Ovary (tissue), 7 donors: ENCODE measurements at regions not wholly inside any gene's neighbourhood (a gene's known extent, or its start where the extent isn't known, plus 50 kb on each side); places are given as distances from the start of the nearest gene placed in this dataset.
"Not testable (repeated sequence)": the region's sequence is repeated elsewhere in the genome, so short reads cannot be mapped to it uniquely, and the experiment has no call there.

Experiments used
- DNase-seq, 5 donors: peaks; one replicate each; pipeline ENCODE4 v3.0.0-alpha.2; 2019 to 2020
- H3K27ac ChIP-seq, 2 donors: fragments of 200-600 bp; one replicate each; pipeline versions ENCODE4 v1.5.1 to v1.8.0; 2019 to 2022
- H3K27me3 ChIP-seq: fragments of 200-600 bp; one replicate; pipeline ENCODE4 v1.8.0; 2022
- H3K36me3 ChIP-seq: fragments of 200-600 bp; sonication (generic); one replicate; pipeline ENCODE4 v1.5.1; 2019
- H3K4me1 ChIP-seq: one replicate; pipeline ENCODE4 v1.8.1; 2013; ENCODE audit warnings: mild to moderate bottlenecking, moderate library complexity; ENCODE audit not compliant: insufficient read depth
- H3K4me3 ChIP-seq: fragments of 200-600 bp; sonication (generic); one replicate; pipeline ENCODE4 v1.5.1; 2017
- H3K9me3 ChIP-seq, 2 donors: fragments of 200-600 bp in 1 of 2; sonication (generic) in 1 of 2; one replicate each; pipeline versions ENCODE4 v1.5.1 to v1.8.1; 2013 to 2019; ENCODE audit warnings: mild to moderate bottlenecking in 1 of 2, moderate library complexity in 1 of 2
- EP300 ChIP-seq: sonication (generic); formaldehyde crosslinking; IDR thresholded peaks from one replicate; pipeline ENCODE4 v1.6.1; 2017; ENCODE audit warnings: antibody characterized with exemption
- POLR2A ChIP-seq: fragments of 450-650 bp; IDR thresholded peaks from one replicate; pipeline ENCODE4 v1.6.1; 2017; ENCODE audit warnings: antibody characterized with exemption, mild to moderate bottlenecking, moderate library complexity
- WGBS, 3 donors: extraction: QIAGEN DNeasy Blood & Tissue Kit in 1 of 3; methylation state at CpG; one replicate each; pipeline versions ENCODE4 v1.1.5 to v1.1.7; 2013 to 2017; 5-methylcytosine and 5-hydroxymethylcytosine counted together
- intact Hi-C, 4 donors: fragments of 100-400 bp; cut with DNase I; formaldehyde crosslinking; loops; one replicate each; pipeline versions ENCODE4 v1.11.0 to v1.15.1; 2022 to 2023
- TF ChIP-seq, protein P1 (sequence below), 3 donors: fragments of 450-650 bp in 2 of 3; fragments of 200-600 bp in 1 of 3; IDR thresholded peaks; one replicate each; pipeline versions ENCODE4 v1.5.1 to v1.8.0; 2016 to 2022; ENCODE audit warnings: antibody characterized with exemption in 3 of 3, mild to moderate bottlenecking in 1 of 3
- donor health status: DM: no; HTN: no; CAD: no; lungs with moderate emphysema.
- donor health status: DM: no; HTN: no; CAD: no.
- donor health status: Bipolar disorder and iron deficiency.
- donor health status: DM: no; HTN: no; CAD: no.
- donor health status: DM: yes; HTN: yes; CAD: no.

DNA sequence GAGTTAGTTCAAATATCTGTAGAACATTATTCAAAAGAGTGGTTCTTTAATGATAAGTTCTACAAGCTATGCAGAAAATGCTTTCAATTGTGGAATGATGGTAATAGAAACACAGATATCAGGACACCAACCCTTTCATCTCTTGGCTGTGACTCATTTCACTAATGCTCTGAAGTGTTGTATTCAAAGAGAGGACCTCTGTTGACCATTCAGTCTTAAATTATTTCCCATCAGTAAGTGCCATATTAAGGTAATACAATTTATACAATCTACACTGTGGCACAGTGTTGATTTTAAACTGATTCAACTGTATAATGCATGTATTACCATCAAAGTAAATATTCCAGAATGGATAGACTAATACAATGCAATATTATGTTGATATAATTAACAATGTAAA is 289.0 kb upstream of the ADGRL3 start:
- no peak for DNase-seq
- Histone ChIP-seq H3K27me3 (no peaks in the 10 kb centered on the region), H3K27ac (no peak overlapping the region), H3K36me3 (no peaks in the 10 kb centered on the region), H3K4me1 (no peaks in the 10 kb centered on the region), H3K4me3 (no peak overlapping the region), H3K9me3 (no peaks in the 10 kb centered on the region)
- TF ChIP-seq, protein P1, sequence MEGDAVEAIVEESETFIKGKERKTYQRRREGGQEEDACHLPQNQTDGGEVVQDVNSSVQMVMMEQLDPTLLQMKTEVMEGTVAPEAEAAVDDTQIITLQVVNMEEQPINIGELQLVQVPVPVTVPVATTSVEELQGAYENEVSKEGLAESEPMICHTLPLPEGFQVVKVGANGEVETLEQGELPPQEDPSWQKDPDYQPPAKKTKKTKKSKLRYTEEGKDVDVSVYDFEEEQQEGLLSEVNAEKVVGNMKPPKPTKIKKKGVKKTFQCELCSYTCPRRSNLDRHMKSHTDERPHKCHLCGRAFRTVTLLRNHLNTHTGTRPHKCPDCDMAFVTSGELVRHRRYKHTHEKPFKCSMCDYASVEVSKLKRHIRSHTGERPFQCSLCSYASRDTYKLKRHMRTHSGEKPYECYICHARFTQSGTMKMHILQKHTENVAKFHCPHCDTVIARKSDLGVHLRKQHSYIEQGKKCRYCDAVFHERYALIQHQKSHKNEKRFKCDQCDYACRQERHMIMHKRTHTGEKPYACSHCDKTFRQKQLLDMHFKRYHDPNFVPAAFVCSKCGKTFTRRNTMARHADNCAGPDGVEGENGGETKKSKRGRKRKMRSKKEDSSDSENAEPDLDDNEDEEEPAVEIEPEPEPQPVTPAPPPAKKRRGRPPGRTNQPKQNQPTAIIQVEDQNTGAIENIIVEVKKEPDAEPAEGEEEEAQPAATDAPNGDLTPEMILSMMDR (IDR thresholded peaks at IDR 0.05) = no peak
- TF ChIP-seq EP300 = no peak
- TF ChIP-seq POLR2A = no peak
- intact Hi-C loops = no loop called here

DNA sequence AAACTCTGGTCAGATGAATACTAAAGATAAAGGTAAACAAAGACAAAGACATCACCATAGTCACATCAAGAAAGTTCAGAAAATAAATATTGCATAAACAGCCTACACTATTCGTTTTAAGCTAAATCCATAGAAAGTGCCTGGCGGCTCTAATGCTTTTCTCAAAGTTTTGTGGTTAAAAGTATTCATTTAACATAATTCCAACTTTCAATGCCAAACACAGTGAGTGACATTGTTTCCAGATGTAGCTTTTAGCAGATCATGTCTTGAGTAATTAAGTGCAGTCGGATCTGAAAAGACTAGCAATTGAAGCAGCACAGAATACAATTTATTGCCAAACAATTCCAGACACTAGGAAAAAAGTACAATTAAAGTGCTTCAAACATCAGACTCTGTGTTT is 287.1 kb upstream of the ADGRL3 start:
- DNase-seq = no peak
- intact Hi-C loops = no loop called here
- no peaks in the 10 kb centered on the region for H3K36me3 ChIP-seq
- TF ChIP-seq EP300 (no peak), POLR2A (no peak)
- TF ChIP-seq, protein P1 (IDR thresholded peaks at IDR 0.05) = no peak
- H3K9me3 ChIP-seq = no peaks in the 10 kb centered on the region
- H3K4me1 ChIP-seq = no peaks in the 10 kb centered on the region
- no peak overlapping the region for H3K27ac ChIP-seq
- WGBS, 3 donors = 65 to 71% (median 66%) methylated on average over 3 of the region's 3 CpGs
- no peaks in the 10 kb centered on the region for H3K27me3 ChIP-seq
- no peak overlapping the region for H3K4me3 ChIP-seq

DNA sequence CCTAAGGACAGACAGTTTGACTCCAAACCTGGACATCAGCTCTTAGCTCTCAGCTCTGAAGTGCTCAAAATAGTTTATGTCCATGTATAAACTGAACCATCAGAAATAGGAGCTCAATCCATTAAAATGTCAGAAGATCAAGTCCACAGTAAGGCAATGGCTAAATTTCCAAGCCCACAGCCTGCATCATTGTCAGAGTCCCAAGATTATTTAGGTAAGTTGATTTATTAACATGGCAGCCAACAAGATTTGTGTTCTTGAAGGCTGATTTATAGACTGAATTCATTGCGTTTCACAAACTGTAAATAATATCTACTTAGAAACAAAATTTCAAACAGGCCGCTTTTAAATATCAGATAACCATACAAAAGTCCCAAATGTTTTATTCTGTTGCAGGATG is 286.5 kb upstream of the ADGRL3 start:
- no peaks in the 10 kb centered on the region for H3K36me3 ChIP-seq

DNA sequence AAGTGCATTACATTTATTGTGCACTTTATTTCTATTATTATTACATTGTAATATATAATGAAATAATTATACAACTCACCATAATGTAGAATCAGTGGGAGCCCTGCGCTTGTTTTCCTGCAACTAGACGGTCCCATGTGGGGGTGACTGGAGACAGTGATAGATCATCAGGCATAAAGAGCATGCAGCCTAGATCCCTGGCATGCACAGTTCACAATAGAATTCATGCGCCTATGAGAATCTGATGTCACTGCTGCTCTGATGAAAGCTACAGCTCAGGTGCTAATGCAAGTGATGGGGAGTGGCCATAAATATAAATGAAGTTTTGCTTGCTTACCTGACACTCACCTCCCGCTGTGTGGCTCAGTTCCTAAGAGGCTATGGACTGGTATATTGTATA is 278.4 kb upstream of the ADGRL3 start:
- DNase-seq, H3K4me1 ChIP-seq, H3K27ac ChIP-seq, H3K4me3 ChIP-seq, H3K27me3 ChIP-seq, H3K36me3 ChIP-seq, H3K9me3 ChIP-seq, intact Hi-C loops: not testable (repeated sequence)
- 84 to 90% (median 88%) methylated on average over 4 of the region's 4 CpGs for whole genome bisulfite sequencing, 3 donors

More for the DNA sequence above, 286.5 kb upstream of the ADGRL3 start:
- intact Hi-C loops = no loop called here
- TF ChIP-seq EP300 = no peak
- no peak for TF ChIP-seq POLR2A
- TF ChIP-seq, protein P1 (IDR thresholded peaks at IDR 0.05) = no peak
- no peak overlapping the region for H3K4me3 ChIP-seq
- H3K27ac ChIP-seq = no peak overlapping the region
- WGBS, 3 donors = 68 to 79% (median 76%) methylated on average over 2 of the region's 2 CpGs
- no peaks in the 10 kb centered on the region for H3K4me1 ChIP-seq
- H3K9me3 ChIP-seq = no peaks in the 10 kb centered on the region
- H3K27me3 ChIP-seq = no peaks in the 10 kb centered on the region
- DNase-seq = no peak

DNA sequence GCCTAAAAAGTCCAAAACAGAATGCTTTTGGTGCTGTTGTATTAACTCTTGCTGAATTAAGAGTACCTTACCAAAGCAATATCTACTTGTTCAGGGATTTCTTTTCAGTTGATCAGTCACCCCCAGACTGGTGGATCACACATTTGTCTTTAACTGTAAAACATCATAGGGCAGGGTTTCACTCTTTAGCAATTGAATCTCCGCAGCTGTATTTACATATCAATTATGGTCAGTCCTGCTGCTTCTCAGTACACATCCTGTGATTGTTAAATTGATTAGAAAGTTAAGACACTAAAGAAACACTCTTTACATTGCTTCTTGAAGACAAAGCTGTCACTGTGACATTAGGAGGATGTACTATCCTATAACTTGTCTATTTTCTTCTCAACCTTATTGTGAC is 277.1 kb upstream of the ADGRL3 start:
- no peak overlapping the region for H3K27ac ChIP-seq
- TF ChIP-seq, protein P1 (IDR thresholded peaks at IDR 0.05) = no peak
- no peak for TF ChIP-seq EP300
- TF ChIP-seq POLR2A = no peak
- no peak for DNase-seq
- H3K4me1 ChIP-seq = no peaks in the 10 kb centered on the region
- 87 to 92% (median 90%) methylated on average over 1 of the region's 1 CpG for WGBS, 3 donors
- intact Hi-C loops = no loop called here
- no peak overlapping the region for H3K4me3 ChIP-seq
- no peaks in the 10 kb centered on the region for H3K36me3 ChIP-seq
- no peaks in the 10 kb centered on the region for H3K27me3 ChIP-seq
- no peaks in the 10 kb centered on the region for H3K9me3 ChIP-seq
